ENCODE measurements at regions not wholly inside any gene's neighbourhood (a gene's known extent, or its start where the extent isn't known, plus 50 kb on each side); places are given as distances from the start of the nearest gene placed in this dataset.

- H3K4me1 ChIP-seq: peaks cover 0 to 6% of the 10 kb centered on the region in 2 donors
- intact Hi-C loops (cut with DNase I): no loop called here
- DNase-seq (peak in 3 of 4 donors; percentile 42 to 60 (median 51)), ATAC-seq (no peak)
- no peak overlapping the region for H3K27ac ChIP-seq
- TF ChIP-seq, protein P1, sequence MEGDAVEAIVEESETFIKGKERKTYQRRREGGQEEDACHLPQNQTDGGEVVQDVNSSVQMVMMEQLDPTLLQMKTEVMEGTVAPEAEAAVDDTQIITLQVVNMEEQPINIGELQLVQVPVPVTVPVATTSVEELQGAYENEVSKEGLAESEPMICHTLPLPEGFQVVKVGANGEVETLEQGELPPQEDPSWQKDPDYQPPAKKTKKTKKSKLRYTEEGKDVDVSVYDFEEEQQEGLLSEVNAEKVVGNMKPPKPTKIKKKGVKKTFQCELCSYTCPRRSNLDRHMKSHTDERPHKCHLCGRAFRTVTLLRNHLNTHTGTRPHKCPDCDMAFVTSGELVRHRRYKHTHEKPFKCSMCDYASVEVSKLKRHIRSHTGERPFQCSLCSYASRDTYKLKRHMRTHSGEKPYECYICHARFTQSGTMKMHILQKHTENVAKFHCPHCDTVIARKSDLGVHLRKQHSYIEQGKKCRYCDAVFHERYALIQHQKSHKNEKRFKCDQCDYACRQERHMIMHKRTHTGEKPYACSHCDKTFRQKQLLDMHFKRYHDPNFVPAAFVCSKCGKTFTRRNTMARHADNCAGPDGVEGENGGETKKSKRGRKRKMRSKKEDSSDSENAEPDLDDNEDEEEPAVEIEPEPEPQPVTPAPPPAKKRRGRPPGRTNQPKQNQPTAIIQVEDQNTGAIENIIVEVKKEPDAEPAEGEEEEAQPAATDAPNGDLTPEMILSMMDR (IDR thresholded peaks at IDR 0.05): no peak
- no peak overlapping the region for H3K4me3 ChIP-seq
- no peaks in the 10 kb centered on the region for H3K36me3 ChIP-seq
- no peaks in the 10 kb centered on the region for H3K27me3 ChIP-seq
- no peaks in the 10 kb centered on the region for H3K9me3 ChIP-seq
Measured at GRCh38 chr11:121241343-121242211, 51.0 kb upstream of the SC5D start.

Data from left lung (tissue), 4 donors.